IPS-NIHi7 (cell line): ENCODE measurements at regions not wholly inside any gene's neighbourhood (a gene's known extent, or its start where the extent isn't known, plus 50 kb on each side); places are given as distances from the start of the nearest gene placed in this dataset.

Experiments used
- DNase-seq: peaks from one replicate; pipeline ENCODE4 v3.0.0; 2012; ENCODE audit warnings: mixed read lengths; ENCODE audit errors: extremely low spot score

- DNase-seq: no peak
Measured at GRCh38 chr17:79470754-79471153, 140.1 kb downstream of the RBFOX3 start.

GRCh38 chr17:79469646-79470045 is 141.2 kb downstream of the RBFOX3 start:
- DNase-seq: no peak

DNA sequence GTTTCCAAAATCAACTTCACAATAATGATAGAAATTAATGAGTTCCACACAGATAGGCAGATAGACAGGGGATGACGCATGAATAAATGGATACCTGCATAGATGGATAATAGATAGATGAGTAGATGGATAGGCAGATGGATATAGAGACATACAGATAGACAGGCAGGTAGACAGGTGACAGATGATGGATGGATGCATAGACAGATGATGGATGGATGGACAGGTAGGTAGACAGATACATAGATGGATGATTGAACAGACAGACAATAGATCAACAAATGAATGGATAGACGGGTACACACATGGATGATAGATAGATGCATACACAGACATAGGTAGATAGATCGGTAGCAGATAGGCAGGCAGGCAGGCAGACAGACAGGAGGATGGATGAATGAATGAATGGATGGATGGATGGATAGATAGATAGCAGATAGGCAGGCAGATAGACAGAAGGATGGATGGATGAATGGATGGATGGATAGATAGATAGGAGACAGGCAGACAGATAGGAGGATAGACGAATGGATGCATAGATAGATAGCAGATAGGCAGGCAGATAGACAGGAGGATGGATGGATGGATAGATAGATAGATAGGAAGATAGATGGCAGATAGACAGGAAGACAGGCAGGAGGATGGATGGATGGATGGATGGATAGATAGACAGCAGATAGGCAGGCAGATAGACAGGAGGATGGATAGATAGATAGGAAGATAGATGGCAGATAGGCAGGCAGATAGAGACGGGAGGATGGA is 142.5 kb downstream of the RBFOX3 start:
- DNase-seq: no peak

DNA sequence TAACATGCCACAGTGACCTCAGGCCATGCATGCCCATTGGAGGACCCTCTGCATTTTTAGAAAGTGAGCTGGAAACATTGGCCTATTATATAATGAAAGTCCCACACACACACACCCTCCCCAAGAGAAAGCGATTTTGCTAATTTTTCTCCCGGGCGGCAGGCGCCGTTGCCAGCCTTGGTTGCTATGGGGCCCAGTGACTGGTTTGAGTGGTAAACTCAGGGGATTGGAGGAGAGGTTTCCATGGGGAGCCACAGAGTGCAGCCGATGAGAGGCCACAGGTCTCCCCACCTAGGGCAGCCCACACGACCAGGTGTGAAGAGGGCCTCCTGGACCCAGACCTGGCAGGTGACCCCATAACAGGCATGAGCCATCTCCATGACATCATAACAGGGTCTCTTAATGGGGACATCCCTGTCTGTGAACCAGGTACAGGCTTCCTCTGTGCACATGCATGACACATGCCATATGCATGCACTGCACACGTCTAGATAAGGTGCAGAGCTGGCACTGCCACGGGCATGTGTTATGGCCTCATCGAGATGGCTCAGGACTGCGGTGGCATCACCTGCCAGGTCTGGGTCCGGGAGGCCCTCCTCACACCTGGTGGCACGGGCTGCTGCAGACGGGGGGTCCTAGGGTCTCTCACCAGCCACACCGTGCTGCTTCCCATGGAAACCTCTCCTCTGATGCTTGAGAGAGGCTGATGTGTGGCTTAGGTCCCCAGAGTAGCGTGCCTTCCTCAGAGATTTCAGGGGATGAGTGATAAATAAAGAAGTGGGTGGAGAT is 144.1 kb downstream of the RBFOX3 start:
- no peak for DNase-seq

GRCh38 chr17:79465681-79466025 is 145.2 kb downstream of the RBFOX3 start:
- DNase-seq: no peak

- no peak for DNase-seq
Measured at GRCh38 chr17:79465011-79465680, 145.7 kb downstream of the RBFOX3 start.

GRCh38 chr17:79464318-79465010 is 146.4 kb downstream of the RBFOX3 start:
- no peak for DNase-seq

DNA sequence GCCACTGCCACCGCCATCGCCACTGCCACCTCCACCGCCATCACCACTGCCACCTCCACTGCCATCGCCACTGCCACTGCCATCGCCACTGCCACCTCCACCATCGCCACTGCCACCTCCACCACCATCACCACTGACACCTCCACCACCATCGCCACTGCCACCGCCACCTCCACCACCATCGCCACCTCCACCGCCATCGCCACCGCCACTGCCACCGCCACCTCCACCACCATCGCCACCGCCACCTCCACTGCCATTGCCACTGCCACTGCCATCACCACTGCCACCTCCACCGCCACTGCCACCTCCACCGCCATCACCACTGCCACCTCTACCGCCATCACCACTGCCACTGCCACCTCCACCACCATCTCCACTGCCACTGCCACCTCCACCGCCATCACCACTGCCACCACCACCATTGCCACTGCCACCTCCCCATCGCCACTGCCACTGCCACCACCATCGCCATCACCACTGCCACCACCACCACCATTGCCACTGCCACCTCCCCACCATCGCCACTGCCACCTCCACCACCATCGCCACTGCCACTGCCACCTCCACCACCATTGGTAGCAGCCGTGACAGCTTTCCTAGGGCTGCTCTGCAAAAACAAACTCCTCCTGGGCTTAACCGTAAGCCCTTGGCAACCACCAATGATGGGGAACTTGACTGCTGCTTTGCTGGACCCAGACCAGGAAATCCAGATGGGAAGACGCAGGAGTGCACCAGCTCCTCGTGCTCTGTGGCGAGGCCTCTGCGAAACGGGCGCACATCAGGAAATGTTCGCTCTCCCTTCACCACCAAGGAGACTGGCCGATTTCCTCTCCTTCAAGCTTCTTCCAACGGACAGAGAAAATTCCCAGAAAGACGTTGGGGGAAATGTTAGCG is 147.2 kb downstream of the RBFOX3 start:
- DNase-seq: no peak

DNA sequence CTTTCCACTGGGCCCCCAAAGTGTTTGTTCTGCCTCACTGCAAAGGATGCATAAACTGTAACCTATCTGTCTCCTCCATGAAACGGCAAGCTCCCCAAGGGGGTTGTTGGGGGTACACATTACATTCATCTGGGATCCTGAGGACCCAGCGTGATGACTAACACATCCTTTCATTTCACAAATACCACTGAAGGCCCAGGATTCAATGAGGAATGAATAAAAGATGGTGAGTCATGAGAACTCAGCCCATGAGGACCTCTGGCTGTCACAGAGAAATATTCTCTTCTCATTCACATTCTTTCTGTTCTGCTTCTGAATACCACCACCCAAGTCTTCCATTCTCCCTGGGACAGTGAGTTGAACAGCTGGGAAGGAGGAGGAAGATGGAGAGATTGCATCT is 149.8 kb downstream of the RBFOX3 start:
- DNase-seq: no peak

- DNase-seq: no peak
Measured at GRCh38 chr17:79459846-79460245, 151.0 kb downstream of the RBFOX3 start.

DNA sequence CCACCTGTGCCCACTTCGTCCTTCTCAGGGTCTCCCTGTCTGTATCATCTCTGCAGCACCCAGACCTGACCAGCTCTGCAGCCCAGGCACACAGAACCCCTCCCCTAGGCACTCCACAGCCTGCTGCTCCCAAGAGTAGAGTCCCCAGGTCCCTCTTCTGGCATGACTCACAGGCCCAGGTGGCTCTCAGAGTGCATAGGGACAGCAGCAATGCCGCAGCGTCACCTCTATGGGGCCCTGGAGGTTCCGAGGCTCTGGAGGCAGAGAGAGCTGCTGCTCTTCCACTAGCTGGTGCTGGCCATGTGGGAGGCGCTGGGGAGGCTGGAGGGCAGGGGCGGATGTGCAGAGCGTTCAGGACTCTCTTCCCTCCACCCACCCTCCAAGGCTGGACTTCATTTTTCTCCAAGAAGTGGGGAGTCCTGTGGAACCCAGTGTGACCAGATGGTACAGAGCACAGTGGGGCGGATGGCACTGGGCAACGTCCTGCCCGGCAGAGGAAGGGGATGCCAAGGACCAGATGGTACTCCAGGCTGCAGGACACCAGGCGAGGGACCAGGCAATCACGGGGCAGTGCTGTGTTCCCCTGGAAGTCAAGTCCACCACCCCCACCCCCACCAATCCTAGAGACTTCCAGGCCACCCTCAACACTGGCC is 151.7 kb downstream of the RBFOX3 start:
- no peak for DNase-seq

- DNase-seq: no peak
Measured at GRCh38 chr17:79458356-79458755, 152.5 kb downstream of the RBFOX3 start.

DNA sequence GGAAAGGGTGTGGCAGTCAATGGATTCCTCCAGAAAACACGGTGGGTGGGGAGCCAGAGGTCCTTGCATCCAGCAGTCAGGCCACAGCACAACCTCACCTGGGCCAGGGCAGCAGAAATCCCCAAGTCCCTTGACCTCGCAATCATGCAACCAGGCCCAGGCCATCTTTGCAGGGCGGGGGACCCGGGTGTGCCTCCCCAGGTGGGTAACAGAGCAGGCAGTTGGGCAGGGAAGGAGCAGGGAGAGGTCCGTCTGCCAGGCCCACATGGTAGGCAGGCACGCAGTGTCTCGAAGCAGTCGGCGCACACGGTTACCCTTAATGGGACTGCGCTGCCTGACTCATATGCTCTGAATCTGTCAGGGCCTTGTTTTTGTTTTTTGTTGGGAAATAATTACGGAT is 153.0 kb downstream of the RBFOX3 start:
- DNase-seq: no peak

DNA sequence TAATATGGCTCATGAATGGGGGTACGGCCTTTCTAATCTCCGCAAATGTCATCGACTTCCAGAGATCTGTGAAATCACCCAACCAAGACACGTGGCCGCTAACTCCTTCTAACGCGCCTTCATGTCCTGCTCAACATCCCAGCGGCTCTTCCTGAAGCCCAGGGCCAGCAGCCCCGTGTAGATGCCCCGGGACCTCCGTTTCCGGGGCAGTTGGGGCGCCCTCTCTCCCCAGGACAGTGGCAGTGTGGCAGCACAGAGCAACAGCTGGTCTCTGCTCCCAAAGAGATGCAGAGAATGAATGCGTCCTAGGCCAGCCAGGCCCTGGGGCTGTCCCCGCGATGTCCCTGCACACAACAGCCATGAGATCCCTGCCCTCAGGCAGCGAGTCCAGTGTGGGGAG is 153.5 kb downstream of the RBFOX3 start:
- DNase-seq: no peak

- no peak for DNase-seq
Measured at GRCh38 chr17:79455636-79456035, 155.2 kb downstream of the RBFOX3 start.

- DNase-seq: no peak
Measured at GRCh38 chr17:79454826-79455225, 156.0 kb downstream of the RBFOX3 start.

GRCh38 chr17:79453481-79453880 is 157.4 kb downstream of the RBFOX3 start:
- DNase-seq: no peak

DNA sequence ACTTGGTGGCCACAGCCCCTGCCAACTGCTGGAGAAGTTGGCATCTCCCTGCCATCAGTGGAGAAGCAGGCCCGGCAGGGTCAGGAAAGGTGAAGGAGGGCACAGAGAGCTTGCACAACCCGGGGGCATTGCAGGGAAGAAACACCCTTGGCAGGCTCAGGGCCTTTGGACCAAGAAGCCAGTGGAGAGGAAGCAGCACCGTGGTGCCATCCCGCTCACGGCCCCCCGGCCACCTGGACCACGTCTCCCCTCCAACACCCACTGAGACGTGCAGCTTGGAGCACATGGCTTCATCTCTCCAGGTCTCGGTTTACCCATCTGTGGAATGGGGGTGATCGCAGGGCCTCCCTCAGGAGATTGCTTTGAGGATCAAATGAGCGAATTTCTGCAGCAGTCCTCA is 158.1 kb downstream of the RBFOX3 start:
- no peak for DNase-seq

DNA sequence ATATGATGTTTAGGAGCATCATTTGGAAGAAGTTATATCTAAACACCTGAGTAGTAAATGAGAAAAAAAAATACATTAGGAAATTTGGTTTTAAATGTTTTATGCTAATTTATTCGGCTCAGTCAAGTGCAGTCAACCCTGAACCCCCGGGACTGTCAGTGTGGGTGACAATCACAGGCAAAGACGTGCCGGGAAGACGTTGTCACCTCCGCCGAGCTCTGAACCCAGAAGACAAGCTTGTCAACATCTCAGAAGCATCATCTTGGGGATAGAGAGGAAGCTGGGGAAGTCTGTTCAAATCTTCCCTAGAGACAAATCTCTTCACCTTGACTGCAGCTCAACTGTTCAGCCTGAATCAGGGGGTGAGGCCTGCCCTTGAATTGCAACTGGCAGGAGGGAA is 159.7 kb downstream of the RBFOX3 start:
- DNase-seq: no peak

DNA sequence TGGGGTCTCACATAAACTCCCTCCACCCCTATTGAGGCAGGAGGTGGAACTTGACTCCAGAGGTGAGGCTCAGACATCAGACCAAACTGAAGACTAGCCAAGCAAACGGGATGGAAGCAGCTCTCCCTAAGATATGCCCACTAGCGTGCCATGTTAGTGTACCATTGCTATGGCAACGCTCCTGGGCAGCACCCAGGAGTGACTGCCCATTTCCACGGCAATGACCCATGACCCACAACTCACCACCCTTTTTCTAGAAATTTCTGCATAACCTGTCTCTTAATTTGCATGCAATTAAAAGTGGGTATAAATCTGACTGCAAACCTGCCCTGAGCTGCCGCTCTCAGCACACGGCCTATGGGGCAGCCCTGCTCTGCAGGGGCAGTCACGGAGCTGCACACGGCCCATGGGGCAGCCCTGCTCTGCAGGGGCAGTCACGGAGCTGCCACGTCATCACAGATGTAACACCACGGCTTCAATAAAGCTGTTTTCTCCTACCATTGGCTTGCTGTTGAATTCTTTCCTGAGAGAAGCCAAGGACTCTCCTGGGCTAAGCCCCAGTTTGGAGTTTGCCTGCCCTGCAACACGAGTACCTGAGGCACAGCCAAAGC is 164.3 kb downstream of the RBFOX3 start:
- DNase-seq: no peak
